HL-60 (cell line): ENCODE measurements at regions not wholly inside any gene's neighbourhood (a gene's known extent, or its start where the extent isn't known, plus 50 kb on each side); places are given as distances from the start of the nearest gene placed in this dataset.

ENCODE experiments used
- DNase-seq, 2 experiments: peaks; one replicate each; pipeline ENCODE4 v3.0.0-alpha.2; 2010 to 2020; ENCODE audit warnings: low read depth in 1 of 2, low spot score in 1 of 2
- H3K27ac ChIP-seq: fragments of 250-450 bp; sonication (Bioruptor Pico); replicated peaks from 2 replicates; pipeline ENCODE4 v1.5.1; 2020; ENCODE audit warnings: mild to moderate bottlenecking, moderate library complexity
- H3K27me3 ChIP-seq: fragments of 250-450 bp; sonication (Bioruptor Pico); 2 replicates; pipeline ENCODE4 v1.5.1; 2021; ENCODE audit warnings: mild to moderate bottlenecking, moderate library complexity; ENCODE audit not compliant: insufficient read depth, poor library complexity, severe bottlenecking
- H3K4me3 ChIP-seq: replicated peaks from 2 replicates; pipeline ENCODE4 v1.5.1; 2011; ENCODE audit warnings: mild to moderate bottlenecking, control low read depth, low read length; ENCODE audit not compliant: insufficient read depth
- GABPA ChIP-seq: IDR thresholded peaks from 2 replicates; pipeline ENCODE4 v1.6.1; 2012; ENCODE audit warnings: low read depth
- POLR2AphosphoS5 ChIP-seq: IDR thresholded peaks from 2 replicates; pipeline ENCODE4 v1.6.1; 2012; ENCODE audit warnings: low read depth
- SPI1 ChIP-seq: IDR thresholded peaks from 2 replicates; pipeline ENCODE4 v1.6.1; 2012; ENCODE audit warnings: low read depth, mild to moderate bottlenecking, borderline replicate concordance
- TF ChIP-seq, protein P1 (sequence below): IDR thresholded peaks from one replicate; pipeline ENCODE4 v1.5.1; 2011; ENCODE audit warnings: low read length, control low read depth, inconsistent platforms; ENCODE audit not compliant: insufficient read depth
- TF ChIP-seq, protein P2 (sequence below): IDR thresholded peaks from 2 replicates; pipeline ENCODE4 v1.6.1; 2012; ENCODE audit warnings: low read depth; ENCODE audit not compliant: insufficient replicate concordance

DNA sequence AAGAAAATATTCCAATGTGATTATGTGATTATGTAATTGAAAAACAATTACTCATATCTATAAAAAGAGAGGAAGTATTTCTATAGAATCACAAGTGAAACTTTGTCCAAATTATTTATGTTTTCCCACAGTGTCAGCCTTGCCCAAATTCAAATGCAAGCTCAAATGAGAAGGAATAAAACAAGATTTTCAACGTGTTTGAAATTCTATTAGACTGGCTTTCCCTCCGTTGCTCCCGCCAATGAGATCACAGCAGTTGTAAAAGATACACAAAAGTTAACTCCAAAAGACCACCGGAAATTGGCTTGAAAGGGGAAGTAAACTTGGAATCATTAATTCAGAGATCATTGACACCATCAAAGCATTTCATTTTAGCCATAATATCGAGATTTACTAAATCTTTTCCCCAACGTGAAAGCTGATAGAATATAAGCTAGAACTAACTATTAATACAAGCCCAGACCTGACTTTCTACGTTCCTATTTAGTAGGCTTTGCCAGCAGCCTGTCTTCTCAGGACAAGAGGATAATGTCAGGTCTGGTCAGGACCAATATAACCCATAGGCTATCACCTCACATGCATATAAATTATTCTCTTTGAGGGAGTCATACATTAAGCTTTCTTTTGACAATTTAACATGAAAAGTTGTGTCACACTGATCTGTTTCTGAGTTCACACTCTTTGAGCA, 222.6 kb upstream of the CHAC2 start:
- no peak for DNase-seq
- no peaks in the 10 kb centered on the region for H3K27me3 ChIP-seq
- no peak overlapping the region for H3K4me3 ChIP-seq
- no peak overlapping the region for H3K27ac ChIP-seq
- TF ChIP-seq, protein P1, sequence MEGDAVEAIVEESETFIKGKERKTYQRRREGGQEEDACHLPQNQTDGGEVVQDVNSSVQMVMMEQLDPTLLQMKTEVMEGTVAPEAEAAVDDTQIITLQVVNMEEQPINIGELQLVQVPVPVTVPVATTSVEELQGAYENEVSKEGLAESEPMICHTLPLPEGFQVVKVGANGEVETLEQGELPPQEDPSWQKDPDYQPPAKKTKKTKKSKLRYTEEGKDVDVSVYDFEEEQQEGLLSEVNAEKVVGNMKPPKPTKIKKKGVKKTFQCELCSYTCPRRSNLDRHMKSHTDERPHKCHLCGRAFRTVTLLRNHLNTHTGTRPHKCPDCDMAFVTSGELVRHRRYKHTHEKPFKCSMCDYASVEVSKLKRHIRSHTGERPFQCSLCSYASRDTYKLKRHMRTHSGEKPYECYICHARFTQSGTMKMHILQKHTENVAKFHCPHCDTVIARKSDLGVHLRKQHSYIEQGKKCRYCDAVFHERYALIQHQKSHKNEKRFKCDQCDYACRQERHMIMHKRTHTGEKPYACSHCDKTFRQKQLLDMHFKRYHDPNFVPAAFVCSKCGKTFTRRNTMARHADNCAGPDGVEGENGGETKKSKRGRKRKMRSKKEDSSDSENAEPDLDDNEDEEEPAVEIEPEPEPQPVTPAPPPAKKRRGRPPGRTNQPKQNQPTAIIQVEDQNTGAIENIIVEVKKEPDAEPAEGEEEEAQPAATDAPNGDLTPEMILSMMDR: no peak
- TF ChIP-seq, protein P2, sequence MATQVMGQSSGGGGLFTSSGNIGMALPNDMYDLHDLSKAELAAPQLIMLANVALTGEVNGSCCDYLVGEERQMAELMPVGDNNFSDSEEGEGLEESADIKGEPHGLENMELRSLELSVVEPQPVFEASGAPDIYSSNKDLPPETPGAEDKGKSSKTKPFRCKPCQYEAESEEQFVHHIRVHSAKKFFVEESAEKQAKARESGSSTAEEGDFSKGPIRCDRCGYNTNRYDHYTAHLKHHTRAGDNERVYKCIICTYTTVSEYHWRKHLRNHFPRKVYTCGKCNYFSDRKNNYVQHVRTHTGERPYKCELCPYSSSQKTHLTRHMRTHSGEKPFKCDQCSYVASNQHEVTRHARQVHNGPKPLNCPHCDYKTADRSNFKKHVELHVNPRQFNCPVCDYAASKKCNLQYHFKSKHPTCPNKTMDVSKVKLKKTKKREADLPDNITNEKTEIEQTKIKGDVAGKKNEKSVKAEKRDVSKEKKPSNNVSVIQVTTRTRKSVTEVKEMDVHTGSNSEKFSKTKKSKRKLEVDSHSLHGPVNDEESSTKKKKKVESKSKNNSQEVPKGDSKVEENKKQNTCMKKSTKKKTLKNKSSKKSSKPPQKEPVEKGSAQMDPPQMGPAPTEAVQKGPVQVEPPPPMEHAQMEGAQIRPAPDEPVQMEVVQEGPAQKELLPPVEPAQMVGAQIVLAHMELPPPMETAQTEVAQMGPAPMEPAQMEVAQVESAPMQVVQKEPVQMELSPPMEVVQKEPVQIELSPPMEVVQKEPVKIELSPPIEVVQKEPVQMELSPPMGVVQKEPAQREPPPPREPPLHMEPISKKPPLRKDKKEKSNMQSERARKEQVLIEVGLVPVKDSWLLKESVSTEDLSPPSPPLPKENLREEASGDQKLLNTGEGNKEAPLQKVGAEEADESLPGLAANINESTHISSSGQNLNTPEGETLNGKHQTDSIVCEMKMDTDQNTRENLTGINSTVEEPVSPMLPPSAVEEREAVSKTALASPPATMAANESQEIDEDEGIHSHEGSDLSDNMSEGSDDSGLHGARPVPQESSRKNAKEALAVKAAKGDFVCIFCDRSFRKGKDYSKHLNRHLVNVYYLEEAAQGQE: no peak
- TF ChIP-seq SPI1 (no peak), GABPA (no peak)

DNA sequence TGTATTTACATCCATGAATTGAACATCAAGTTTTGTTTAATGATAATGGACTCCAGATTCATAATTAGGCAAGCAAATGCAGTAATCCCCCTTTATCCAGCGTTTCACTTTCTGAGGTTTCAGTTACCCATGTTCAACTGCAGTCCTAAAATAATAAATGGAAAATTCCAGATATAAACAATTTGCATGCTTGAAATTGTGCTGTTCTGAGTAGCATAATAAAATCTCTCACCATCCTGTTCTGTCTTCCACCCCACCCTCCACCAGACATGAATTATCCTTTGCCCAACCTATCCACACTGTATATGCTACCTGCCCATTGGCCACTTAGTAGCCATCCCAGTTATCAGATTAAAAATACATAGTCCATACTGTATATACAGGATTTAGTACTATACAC, 224.5 kb upstream of the CHAC2 start:
- no peak for TF ChIP-seq SPI1
- no peak for TF ChIP-seq POLR2AphosphoS5
- TF ChIP-seq, protein P2: no peak
- TF ChIP-seq, protein P1: no peak
- no peak for TF ChIP-seq GABPA
- Histone ChIP-seq H3K27ac (no peak overlapping the region), H3K4me3 (no peak overlapping the region), H3K27me3 (no peaks in the 10 kb centered on the region)
- DNase-seq: no peak

DNA sequence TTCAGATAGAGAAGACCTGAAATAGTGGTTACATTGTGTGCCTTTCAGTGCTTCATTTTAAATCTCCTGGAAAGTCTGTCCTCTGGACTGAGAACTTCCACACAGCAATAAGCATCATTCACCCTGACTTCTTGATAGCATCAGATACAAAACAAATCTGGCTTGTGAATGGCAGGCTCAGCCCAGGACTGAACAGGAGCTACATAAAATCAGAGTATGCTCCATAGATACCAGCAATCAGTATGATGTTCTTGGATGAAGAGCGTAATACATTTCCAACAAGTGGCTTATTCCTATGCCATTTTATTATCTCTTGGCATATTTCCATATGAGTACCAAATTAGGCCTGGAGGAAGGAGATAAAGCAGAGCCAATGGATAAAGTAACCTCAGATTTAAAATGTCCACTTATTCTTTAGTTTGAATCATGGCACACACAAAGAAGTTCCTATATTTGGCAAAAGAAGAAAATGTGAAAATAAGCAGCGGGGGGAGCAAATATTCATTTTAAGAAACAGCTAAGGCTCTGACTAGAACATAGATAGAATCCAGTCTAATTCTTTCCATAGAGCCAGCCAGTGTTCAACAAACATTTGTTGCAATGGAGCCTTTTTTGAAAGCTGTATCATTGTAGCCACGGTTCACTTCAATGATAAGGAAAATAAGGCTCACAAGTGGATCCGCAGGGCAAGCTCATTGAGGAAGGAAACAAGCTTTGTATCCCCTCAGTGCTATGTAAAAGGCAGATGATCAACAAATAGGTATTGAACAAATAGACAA, 230.8 kb upstream of the CHAC2 start:
- no peak for DNase-seq
- no peak overlapping the region for H3K27ac ChIP-seq
- H3K27me3 ChIP-seq: no peaks in the 10 kb centered on the region
- no peak overlapping the region for H3K4me3 ChIP-seq
- TF ChIP-seq SPI1 (no peak), GABPA (no peak), POLR2AphosphoS5 (no peak)
- TF ChIP-seq, protein P1: no peak
- TF ChIP-seq, protein P2: no peak
